H9 (cell line): ENCODE measurements at regions not wholly inside any gene's neighbourhood (a gene's known extent, or its start where the extent isn't known, plus 50 kb on each side); places are given as distances from the start of the nearest gene placed in this dataset.

ENCODE experiments used
- DNase-seq: peaks from one replicate; pipeline ENCODE4 v3.0.0-alpha.2; 2017
- H2AFZ ChIP-seq: one replicate; pipeline ENCODE4 v1.6.1; 2013; ENCODE audit warnings: mild to moderate bottlenecking, low read length, control low read depth, moderate library complexity
- H2AK5ac ChIP-seq: 2 replicates; pipeline ENCODE4 v1.6.1; 2013; ENCODE audit warnings: low read length, control low read depth, mixed read lengths; ENCODE audit not compliant: insufficient read length
- H2BK120ac ChIP-seq: one replicate; pipeline ENCODE4 v1.6.1; 2013; ENCODE audit warnings: low read depth, mild to moderate bottlenecking, low read length, control low read depth, inconsistent platforms; ENCODE audit not compliant: poor library complexity, severe bottlenecking
- H2BK12ac ChIP-seq: 2 replicates; pipeline ENCODE4 v1.6.1; 2013; ENCODE audit warnings: low read length, control low read depth, mixed read lengths, low read depth; ENCODE audit not compliant: insufficient read length
- H2BK15ac ChIP-seq: 2 replicates; pipeline ENCODE4 v1.6.1; 2013; ENCODE audit warnings: low read depth, low read length, control low read depth
- H2BK20ac ChIP-seq: one replicate; pipeline ENCODE4 v1.6.1; 2013; ENCODE audit warnings: low read depth, mild to moderate bottlenecking, low read length, control low read depth, inconsistent platforms; ENCODE audit not compliant: poor library complexity, severe bottlenecking
- H2BK5ac ChIP-seq: 2 replicates; pipeline ENCODE4 v1.6.1; 2013; ENCODE audit warnings: low read length, control low read depth, mixed read lengths; ENCODE audit not compliant: insufficient read length
- H3K14ac ChIP-seq: 2 replicates; pipeline ENCODE4 v1.6.1; 2013; ENCODE audit warnings: low read length, control low read depth; ENCODE audit not compliant: insufficient read depth
- H3K18ac ChIP-seq: 2 replicates; pipeline ENCODE4 v1.6.1; 2013; ENCODE audit warnings: low read depth, mild to moderate bottlenecking, mixed read lengths, low read length, control low read depth; ENCODE audit not compliant: insufficient read length
- H3K23ac ChIP-seq: 2 replicates; pipeline ENCODE4 v1.6.1; 2013; ENCODE audit warnings: low read length, control low read depth, mixed read lengths, low read depth; ENCODE audit not compliant: insufficient read length
- H3K23me2 ChIP-seq: 2 replicates; pipeline ENCODE4 v1.6.1; 2013; ENCODE audit warnings: low read depth, mild to moderate bottlenecking, mixed read lengths, low read length, control low read depth; ENCODE audit not compliant: insufficient read length, poor library complexity, severe bottlenecking
- H3K27ac ChIP-seq: 2 replicates; pipeline ENCODE4 v1.5.1; 2013; ENCODE audit warnings: low read length, control low read depth, mixed read lengths, low read depth; ENCODE audit not compliant: insufficient read length
- H3K27me3 ChIP-seq: 2 replicates; pipeline ENCODE4 v1.6.1; 2013; ENCODE audit warnings: low read length, control low read depth, inconsistent platforms; ENCODE audit not compliant: insufficient read depth
- H3K4ac ChIP-seq: 2 replicates; pipeline ENCODE4 v1.6.1; 2013; ENCODE audit warnings: low read depth, mild to moderate bottlenecking, control low read depth, inconsistent platforms, low read length, moderate library complexity
- H3K4me1 ChIP-seq: 2 replicates; pipeline ENCODE4 v1.6.1; 2013; ENCODE audit warnings: low read length, control low read depth, inconsistent platforms; ENCODE audit not compliant: insufficient read depth
- H3K4me2 ChIP-seq: 2 replicates; pipeline ENCODE4 v1.6.1; 2013; ENCODE audit warnings: low read length, control low read depth, mixed read lengths; ENCODE audit not compliant: insufficient read length, insufficient read depth
- H3K56ac ChIP-seq: 2 replicates; pipeline ENCODE4 v1.6.1; 2013; ENCODE audit warnings: low read depth, mild to moderate bottlenecking, mixed read lengths, low read length, control low read depth; ENCODE audit not compliant: insufficient read length
- H3K79me1 ChIP-seq: 2 replicates; pipeline ENCODE4 v1.6.1; 2013; ENCODE audit warnings: low read depth, mild to moderate bottlenecking, moderate library complexity, low read length, control low read depth, inconsistent platforms; ENCODE audit not compliant: insufficient read depth, poor library complexity, severe bottlenecking
- H3K79me2 ChIP-seq: 2 replicates; pipeline ENCODE4 v1.6.1; 2013; ENCODE audit warnings: low read length, control low read depth, inconsistent platforms; ENCODE audit not compliant: insufficient read depth
- H3K9ac ChIP-seq: 2 replicates; pipeline ENCODE4 v1.6.1; 2013; ENCODE audit warnings: low read length, control low read depth, mixed read lengths; ENCODE audit not compliant: insufficient read length; ENCODE audit errors: extremely low read depth
- H3K9me3 ChIP-seq: one replicate; pipeline ENCODE4 v1.6.1; 2013; ENCODE audit warnings: low read depth, low read length, inconsistent platforms; ENCODE audit not compliant: control insufficient read depth
- H3T11ph ChIP-seq: one replicate; pipeline ENCODE4 v1.6.1; 2013; ENCODE audit warnings: mild to moderate bottlenecking, low read length, control low read depth, inconsistent platforms
- H4K20me1 ChIP-seq: one replicate; pipeline ENCODE4 v1.6.1; 2013; ENCODE audit not compliant: control insufficient read depth, insufficient read length, insufficient read depth
- H4K5ac ChIP-seq: 2 replicates; pipeline ENCODE4 v1.6.1; 2013; ENCODE audit warnings: low read depth, mild to moderate bottlenecking, mixed read lengths, low read length, control low read depth; ENCODE audit not compliant: insufficient read length
- H4K8ac ChIP-seq: replicated peaks from 2 replicates; pipeline ENCODE4 v1.6.1; 2013; ENCODE audit warnings: low read length, control low read depth, mixed read lengths, low read depth; ENCODE audit not compliant: insufficient read length
- H4K91ac ChIP-seq: 2 replicates; pipeline ENCODE4 v1.6.1; 2013; ENCODE audit warnings: low read depth, mild to moderate bottlenecking, moderate library complexity, mixed read lengths, low read length, control low read depth; ENCODE audit not compliant: insufficient read length
- H3K27ac Mint-ChIP-seq, 3 experiments: 2 replicates in 2 of 3; 3 replicates in 1 of 3; pipeline ENCODE4 v1.8.0; 2020 to 2021; ENCODE audit warnings: mixed read lengths in 3 of 3, mild to moderate bottlenecking in 1 of 3, moderate library complexity in 1 of 3
- H3K27me3 Mint-ChIP-seq: 2 replicates; pipeline ENCODE4 v1.8.0; 2021; ENCODE audit warnings: low read depth, mild to moderate bottlenecking, moderate library complexity, mixed read lengths
- H3K36me3 Mint-ChIP-seq, 3 experiments: 2 replicates in 2 of 3; 3 replicates in 1 of 3; pipeline ENCODE4 v1.8.0; 2020 to 2021; ENCODE audit warnings: low read depth in 3 of 3, mixed read lengths in 3 of 3; ENCODE audit not compliant: insufficient read depth in 1 of 3
- H3K4me1 Mint-ChIP-seq, 2 experiments: 2 replicates each; pipeline ENCODE4 v1.8.0; 2020; ENCODE audit warnings: mixed read lengths in 2 of 2
- H3K4me3 Mint-ChIP-seq, 2 experiments: 2 replicates in 1 of 2; 3 replicates in 1 of 2; pipeline ENCODE4 v1.8.0; 2020 to 2021; ENCODE audit warnings: mild to moderate bottlenecking in 2 of 2, mixed read lengths in 2 of 2, moderate library complexity in 1 of 2
- H3K9me3 Mint-ChIP-seq, 2 experiments: 2 replicates in 1 of 2; 3 replicates in 1 of 2; pipeline ENCODE4 v1.8.0; 2020; ENCODE audit warnings: mild to moderate bottlenecking in 2 of 2, mixed read lengths in 2 of 2, moderate library complexity in 1 of 2
- CTCF ChIP-seq: fragments of 200-600 bp; sonication (generic); conservative IDR thresholded peaks from 3 replicates; pipeline ENCODE4 v1.8.0; 2021; ENCODE audit warnings: antibody characterized with exemption, mild to moderate bottlenecking
- WGBS: extraction: QIAGEN DNeasy Blood & Tissue Kit; methylation state at CpG from one replicate; pipeline ENCODE4 v1.1.7; 2013; ENCODE audit warnings: missing lambda C conversion rate, low lambda C conversion rate, mixed read lengths; ENCODE audit not compliant: insufficient read length; ENCODE audit errors: extremely low coverage; 5-methylcytosine and 5-hydroxymethylcytosine counted together

- Histone ChIP-seq H3K9ac (no peak overlapping the region), H2AK5ac (no peak overlapping the region), H2BK15ac (no peak overlapping the region), H3K23ac (no peak overlapping the region), H4K20me1 (no peaks in the 10 kb centered on the region), H2BK120ac (no peak overlapping the region), H2AFZ (no peak overlapping the region), H4K8ac (no peak overlapping the region), H3K14ac (no peak overlapping the region), H3K27me3 (no peaks in the 10 kb centered on the region), H4K5ac (no peak overlapping the region), H2BK12ac (no peak overlapping the region), H3K4me1 (peaks cover 3% of the 10 kb centered on the region; the same call in 1 of the 2 replicates), H2BK5ac (no peak overlapping the region), H3K56ac (no peak overlapping the region), H3K79me1 (no peaks in the 10 kb centered on the region), H3K18ac (no peak overlapping the region), H4K91ac (no peak overlapping the region), H3K4me2 (no peak overlapping the region), H3K79me2 (no peaks in the 10 kb centered on the region), H3K9me3 (no peaks in the 10 kb centered on the region), H3K23me2 (no peaks in the 10 kb centered on the region), H3K4ac (no peak overlapping the region), H3K27ac (no peak overlapping the region), H3T11ph (no peak overlapping the region), H2BK20ac (no peak overlapping the region)
- WGBS, result no CpG with 5 or more reads among the region's 2 CpGs
- Mint-ChIP-seq H3K27ac (no peak overlapping the region), H3K4me1 (peaks cover 3 to 5% of the 10 kb centered on the region in 2 experiments), H3K9me3 (peaks cover 10 to 15% of the 10 kb centered on the region in 2 experiments; a peak in 3 of 5 replicates), H3K27me3 (no peaks in the 10 kb centered on the region), H3K36me3 (peaks cover 0 to 14% (median 0%) of the 10 kb centered on the region in 3 experiments; a peak in 2 of 7 replicates), H3K4me3 (no peak overlapping the region)
- no peak for DNase-seq
- no peak for TF ChIP-seq CTCF
These were observed 158.4 kb downstream of the IPO8 start for GRCh38 chr12:30537228-30537627.
